RWPE2 (cell line): ENCODE measurements at regions not wholly inside any gene's neighbourhood (a gene's known extent, or its start where the extent isn't known, plus 50 kb on each side); places are given as distances from the start of the nearest gene placed in this dataset.

Experiments used
- ATAC-seq: fragments of 200-7000 bp; cut with Tn5 transposase; 3 replicates; pipeline ENCODE4 v1.9.1; 2021; ENCODE audit warnings: low read depth
- DNase-seq: peaks from one replicate; pipeline ENCODE4 v3.0.0-alpha.2; 2020; ENCODE audit warnings: low spot score
- H3K27ac ChIP-seq: fragments of 450-650 bp; 2 replicates; pipeline ENCODE4 v1.5.1; 2017; ENCODE audit warnings: mild to moderate bottlenecking; ENCODE audit not compliant: poor library complexity, severe bottlenecking
- H3K27me3 ChIP-seq: fragments of 250-450 bp; sonication (Bioruptor Pico); 2 replicates; pipeline ENCODE4 v1.5.1; 2021; ENCODE audit warnings: mild to moderate bottlenecking, moderate library complexity; ENCODE audit not compliant: insufficient read depth, poor library complexity, severe bottlenecking
- H3K36me3 ChIP-seq: fragments of 250-450 bp; sonication (Bioruptor Pico); 2 replicates; pipeline ENCODE4 v1.5.1; 2020; ENCODE audit warnings: low read depth, mild to moderate bottlenecking, moderate library complexity
- H3K4me1 ChIP-seq: fragments of 250-450 bp; sonication (Bioruptor Pico); 2 replicates; pipeline ENCODE4 v1.5.1; 2021; ENCODE audit warnings: mild to moderate bottlenecking, moderate library complexity; ENCODE audit not compliant: insufficient read depth, poor library complexity, severe bottlenecking
- H3K4me3 ChIP-seq: fragments of 250-450 bp; sonication (Bioruptor Pico); 2 replicates; pipeline ENCODE4 v1.5.1; 2021; ENCODE audit warnings: mild to moderate bottlenecking, moderate library complexity; ENCODE audit not compliant: severe bottlenecking
- H3K9me3 ChIP-seq: fragments of 250-450 bp; sonication (Bioruptor Pico); 2 replicates; pipeline ENCODE4 v1.5.1; 2021; ENCODE audit warnings: mild to moderate bottlenecking, moderate library complexity; ENCODE audit not compliant: severe bottlenecking
- TF ChIP-seq, protein P1 (sequence below): fragments of 450-650 bp; IDR thresholded peaks from one replicate; pipeline ENCODE4 v1.5.1; 2017; ENCODE audit warnings: mild to moderate bottlenecking, moderate library complexity; ENCODE audit not compliant: poor library complexity, severe bottlenecking

GRCh38 chr14:86707071-86707470 is 1177.1 kb downstream of the FLRT2 start:
- H3K27ac ChIP-seq = no peak overlapping the region
- no peak for ATAC-seq
- H3K4me1 ChIP-seq = no peaks in the 10 kb centered on the region
- H3K4me3 ChIP-seq = no peak overlapping the region
- no peaks in the 10 kb centered on the region for H3K9me3 ChIP-seq
- H3K27me3 ChIP-seq = no peaks in the 10 kb centered on the region
- TF ChIP-seq, protein P1, sequence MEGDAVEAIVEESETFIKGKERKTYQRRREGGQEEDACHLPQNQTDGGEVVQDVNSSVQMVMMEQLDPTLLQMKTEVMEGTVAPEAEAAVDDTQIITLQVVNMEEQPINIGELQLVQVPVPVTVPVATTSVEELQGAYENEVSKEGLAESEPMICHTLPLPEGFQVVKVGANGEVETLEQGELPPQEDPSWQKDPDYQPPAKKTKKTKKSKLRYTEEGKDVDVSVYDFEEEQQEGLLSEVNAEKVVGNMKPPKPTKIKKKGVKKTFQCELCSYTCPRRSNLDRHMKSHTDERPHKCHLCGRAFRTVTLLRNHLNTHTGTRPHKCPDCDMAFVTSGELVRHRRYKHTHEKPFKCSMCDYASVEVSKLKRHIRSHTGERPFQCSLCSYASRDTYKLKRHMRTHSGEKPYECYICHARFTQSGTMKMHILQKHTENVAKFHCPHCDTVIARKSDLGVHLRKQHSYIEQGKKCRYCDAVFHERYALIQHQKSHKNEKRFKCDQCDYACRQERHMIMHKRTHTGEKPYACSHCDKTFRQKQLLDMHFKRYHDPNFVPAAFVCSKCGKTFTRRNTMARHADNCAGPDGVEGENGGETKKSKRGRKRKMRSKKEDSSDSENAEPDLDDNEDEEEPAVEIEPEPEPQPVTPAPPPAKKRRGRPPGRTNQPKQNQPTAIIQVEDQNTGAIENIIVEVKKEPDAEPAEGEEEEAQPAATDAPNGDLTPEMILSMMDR = no peak
- DNase-seq = no peak
- H3K36me3 ChIP-seq = no peaks in the 10 kb centered on the region

- Histone ChIP-seq H3K4me1 (no peaks in the 10 kb centered on the region), H3K27me3 (no peaks in the 10 kb centered on the region), H3K36me3 (no peaks in the 10 kb centered on the region), H3K27ac (no peak overlapping the region), H3K9me3 (no peaks in the 10 kb centered on the region), H3K4me3 (no peak overlapping the region)
- no peak for DNase-seq
- TF ChIP-seq, protein P1 = no peak
- ATAC-seq = peak; percentile 27; the same call in 1 of the 3 replicates
Measured at GRCh38 chr14:86683561-86683960, 1153.6 kb downstream of the FLRT2 start.

- Histone ChIP-seq H3K4me3 (no peak overlapping the region), H3K36me3 (no peaks in the 10 kb centered on the region), H3K27me3 (no peaks in the 10 kb centered on the region), H3K4me1 (peaks cover 31% of the 10 kb centered on the region), H3K9me3 (no peaks in the 10 kb centered on the region), H3K27ac (no peak overlapping the region)
- TF ChIP-seq, protein P1 = no peak
- no peak for ATAC-seq
- no peak for DNase-seq
Measured at GRCh38 chr14:86675059-86675458, 1145.1 kb downstream of the FLRT2 start.

GRCh38 chr14:86673523-86673969 is 1143.6 kb downstream of the FLRT2 start:
- Histone ChIP-seq H3K9me3 (no peaks in the 10 kb centered on the region), H3K4me1 (peaks cover 31% of the 10 kb centered on the region), H3K4me3 (no peak overlapping the region), H3K27ac (peak overlapping the region; percentile 44), H3K27me3 (no peaks in the 10 kb centered on the region), H3K36me3 (no peaks in the 10 kb centered on the region)
- peak; percentile 49 for DNase-seq
- TF ChIP-seq, protein P1 = no peak
- ATAC-seq = peak; percentile 94

DNA sequence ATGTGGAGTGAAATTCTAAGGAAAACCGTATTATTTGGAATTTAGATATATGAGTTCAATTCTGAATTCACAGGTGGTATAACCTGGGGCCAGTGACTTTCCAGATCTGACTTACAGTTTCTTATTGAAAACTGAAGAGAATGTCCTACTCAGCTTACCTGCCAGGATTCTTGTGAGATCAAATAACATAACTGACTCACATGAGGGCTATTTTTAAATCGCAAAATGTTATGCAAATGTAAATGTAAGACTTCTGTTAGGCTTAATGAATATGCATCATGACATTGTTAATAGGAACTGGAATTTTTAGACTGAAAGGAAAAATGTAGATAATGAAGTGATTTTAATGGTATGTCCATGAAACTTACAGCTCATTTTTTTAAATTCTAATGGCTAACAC is 1142.1 kb downstream of the FLRT2 start:
- TF ChIP-seq, protein P1 = no peak
- ATAC-seq (peak; percentile 64), DNase-seq (no peak)
- Histone ChIP-seq H3K27ac (peak overlapping the region; percentile 44), H3K27me3 (no peaks in the 10 kb centered on the region), H3K4me3 (no peak overlapping the region), H3K4me1 (peaks cover 31% of the 10 kb centered on the region), H3K9me3 (no peaks in the 10 kb centered on the region), H3K36me3 (no peaks in the 10 kb centered on the region)
